ENCODE measurements at regions not wholly inside any gene's neighbourhood (a gene's known extent, or its start where the extent isn't known, plus 50 kb on each side); places are given as distances from the start of the nearest gene placed in this dataset.

- POLR2A ChIA-PET: interaction anchor here (0.6 kb wide), 1 partner anchor 1740 kb away, joined by 8 read pairs; no protein-coding TSS in a partner anchor
- no peak for ATAC-seq
Observed at GRCh38 chr5:93120771-93121170, 460.2 kb downstream of the NR2F1-AS1 start.

More at GRCh38 chr5:93120771-93121170, 460.2 kb downstream of the NR2F1-AS1 start:
- CTCF ChIA-PET: no interaction called here
- Mint-ChIP-seq H3K36me3 (no peaks in the 10 kb centered on the region), H3K27ac (no peak overlapping the region), H3K4me1 (peaks cover 16% of the 10 kb centered on the region), H3K9me3 (no peaks in the 10 kb centered on the region), H3K27me3 (ENCODE audit: low read depth) (no peaks in the 10 kb centered on the region), H3K4me3 (no peak overlapping the region)
- TF ChIP-seq ZNF423 (CRISPR knock-in tag; IDR thresholded peaks at IDR 0.05) (no peak), EMX1 (CRISPR knock-in tag; IDR thresholded peaks at IDR 0.05) (no peak), ZNF425 (CRISPR knock-in tag; conservative IDR thresholded peaks at IDR 0.05) (no peak), HMGA2 (CRISPR knock-in tag; IDR thresholded peaks at IDR 0.05) (no peak), CBFB (CRISPR knock-in tag; IDR thresholded peaks at IDR 0.05; ENCODE audit: low read depth) (no peak), CTCF (IDR thresholded peaks at IDR 0.05) (no peak), GABPB1 (CRISPR knock-in tag; IDR thresholded peaks at IDR 0.05) (no peak), ZNF263 (CRISPR knock-in tag; IDR thresholded peaks at IDR 0.05; ENCODE audit: low read depth) (no peak), ATF6 (CRISPR knock-in tag; IDR thresholded peaks at IDR 0.05) (no peak), USF1 (CRISPR knock-in tag; IDR thresholded peaks at IDR 0.05) (no peak), OVOL2 (CRISPR knock-in tag; IDR thresholded peaks at IDR 0.05; ENCODE audit: borderline replicate concordance) (no peak), FOXK1 (CRISPR knock-in tag; IDR thresholded peaks at IDR 0.05) (no peak), ZNF396 (CRISPR knock-in tag; IDR thresholded peaks at IDR 0.05; ENCODE audit: borderline replicate concordance) (no peak), PRDM15 (CRISPR knock-in tag; IDR thresholded peaks at IDR 0.05) (no peak), TEAD1 (CRISPR knock-in tag; IDR thresholded peaks at IDR 0.05) (no peak), ATF1 (CRISPR knock-in tag; IDR thresholded peaks at IDR 0.05) (no peak), KAT7 (CRISPR knock-in tag; IDR thresholded peaks at IDR 0.05; ENCODE audit: borderline replicate concordance) (no peak)
- no peak for DNase-seq (ENCODE audit: low spot score)
